Stimulated activated CD4-positive, alpha-beta T cell treated with anti-CD3 and anti-CD28 coated beads, Interleukin-4, amount 100 ng/mL, for 1 hour (primary cell): ENCODE measurements at regions not wholly inside any gene's neighbourhood (a gene's known extent, or its start where the extent isn't known, plus 50 kb on each side); places are given as distances from the start of the nearest gene placed in this dataset.

ENCODE experiments used
- DNase-seq: peaks from one replicate; pipeline ENCODE4 v3.0.0-alpha.2; 2020

DNA sequence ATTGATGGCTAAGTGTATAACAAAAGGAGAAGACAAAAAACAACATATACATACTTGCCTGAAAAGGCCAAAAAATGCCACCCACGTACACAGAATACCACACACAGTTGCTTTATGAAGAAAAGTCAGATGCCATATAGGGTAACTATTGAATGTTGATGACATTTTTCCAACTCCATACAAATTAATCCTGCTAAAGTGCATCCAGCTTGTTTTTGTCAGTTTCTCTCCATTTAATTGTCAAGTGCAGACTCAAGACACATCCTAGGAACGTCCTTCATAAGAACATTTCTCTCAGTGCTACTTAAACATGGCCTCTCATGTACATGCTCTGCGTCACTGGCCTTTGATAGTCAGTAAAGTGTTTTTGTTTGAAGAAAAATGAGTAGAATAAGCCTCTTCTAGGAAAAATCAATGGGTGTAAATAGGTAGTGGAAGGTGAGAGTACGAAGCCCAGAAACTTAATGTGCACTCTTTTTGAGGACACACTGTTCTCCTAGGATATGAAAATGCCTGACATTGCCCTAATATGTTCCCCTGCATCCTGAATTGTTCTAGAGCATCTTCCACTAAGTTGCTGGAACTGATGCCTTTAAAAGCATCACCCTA lies 267.4 kb upstream of the ATP11B start:
- no peak for DNase-seq

DNA sequence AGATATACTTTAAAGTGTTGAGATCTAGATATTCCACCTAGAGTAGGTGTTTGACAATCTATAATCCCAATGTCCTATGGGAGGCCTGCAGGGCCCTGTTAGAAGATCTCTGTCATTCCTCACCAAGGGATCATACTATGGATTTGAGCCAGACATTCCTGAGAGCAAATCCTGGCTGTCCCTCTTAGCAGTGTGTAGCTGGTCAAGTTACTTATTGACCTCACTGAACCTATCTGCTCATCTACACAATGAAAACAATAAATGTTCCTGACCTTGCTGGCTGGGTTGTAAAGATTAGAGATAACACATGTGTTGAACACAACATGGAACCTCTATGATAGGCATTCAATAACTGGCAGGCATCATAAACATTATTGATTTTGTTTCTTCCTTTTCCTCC lies 265.6 kb upstream of the ATP11B start:
- no peak for DNase-seq

DNA sequence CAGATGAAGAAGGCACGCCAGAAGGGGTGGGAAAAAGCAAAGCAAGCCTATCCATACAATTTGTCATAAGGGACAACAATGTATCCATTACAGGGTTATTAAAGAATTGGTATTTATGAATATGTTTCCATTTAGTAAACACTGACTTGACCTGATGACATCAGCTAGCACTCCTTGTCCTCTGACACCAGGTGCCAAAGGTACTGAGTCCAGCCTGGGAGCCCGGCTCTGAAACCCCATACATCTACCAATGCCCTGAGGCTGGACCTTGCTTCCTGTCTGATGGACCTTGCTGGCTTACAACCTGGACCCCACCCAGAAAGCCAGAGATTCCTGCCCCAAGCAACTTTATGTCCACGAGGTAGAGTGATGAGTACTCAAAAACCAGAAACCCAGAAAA lies 263.0 kb upstream of the ATP11B start:
- no peak for DNase-seq

DNA sequence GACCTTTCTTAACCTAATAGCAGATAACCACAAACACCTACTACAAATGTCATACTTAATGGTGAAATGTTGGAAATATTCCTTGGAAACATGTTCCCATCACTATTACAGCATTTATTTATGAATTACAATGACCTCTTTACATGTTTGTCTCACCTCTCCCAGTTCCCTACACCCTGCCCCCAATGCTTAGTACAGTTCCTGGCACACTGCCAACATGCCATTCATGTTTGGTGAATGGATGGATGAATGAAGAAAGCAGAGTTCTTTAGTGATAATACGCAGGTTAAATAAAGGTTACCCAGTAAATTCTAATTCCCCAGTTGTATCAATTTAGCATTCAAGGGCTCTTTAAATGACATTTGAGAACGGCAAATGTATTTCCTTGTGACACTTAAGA lies 259.9 kb upstream of the ATP11B start:
- DNase-seq: no peak

DNA sequence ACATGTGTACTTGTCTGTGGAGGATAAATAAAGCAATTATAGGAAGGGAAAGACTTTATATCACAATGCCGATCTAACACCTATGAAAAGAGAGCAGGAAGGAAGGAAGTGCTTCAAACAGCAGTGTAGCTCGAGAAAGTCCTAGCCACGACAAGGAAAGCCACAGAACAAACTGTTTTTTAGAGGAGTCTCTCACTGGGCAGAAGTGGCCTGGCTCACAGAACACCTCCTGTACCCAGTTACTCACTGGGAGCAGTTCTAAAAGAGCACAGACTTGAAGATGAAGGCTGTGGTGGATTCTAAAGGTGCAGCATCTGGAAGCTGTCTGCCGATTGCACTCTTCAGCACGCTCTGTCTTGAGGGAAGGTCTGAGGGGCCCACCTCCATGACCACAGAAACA lies 248.8 kb upstream of the ATP11B start:
- no peak for DNase-seq

DNA sequence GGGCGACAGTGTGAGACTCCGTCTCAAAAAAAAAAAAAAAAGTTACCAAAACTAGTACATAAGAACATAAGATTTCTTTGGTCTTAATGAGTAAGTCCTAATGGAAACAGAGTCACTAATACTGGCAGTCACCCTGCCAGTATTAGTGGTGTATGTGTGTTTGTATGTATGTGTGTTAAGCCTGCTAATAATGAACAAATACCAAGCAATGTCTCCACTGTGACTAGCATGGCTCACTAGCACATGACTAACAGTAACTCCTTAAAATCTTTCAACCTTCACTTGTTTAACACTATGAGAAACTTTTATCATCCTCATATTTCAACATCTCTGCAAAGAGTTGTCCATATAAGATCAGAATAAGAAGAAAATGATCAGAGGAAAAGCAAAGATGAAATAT lies 231.0 kb upstream of the ATP11B start:
- DNase-seq: no peak

DNA sequence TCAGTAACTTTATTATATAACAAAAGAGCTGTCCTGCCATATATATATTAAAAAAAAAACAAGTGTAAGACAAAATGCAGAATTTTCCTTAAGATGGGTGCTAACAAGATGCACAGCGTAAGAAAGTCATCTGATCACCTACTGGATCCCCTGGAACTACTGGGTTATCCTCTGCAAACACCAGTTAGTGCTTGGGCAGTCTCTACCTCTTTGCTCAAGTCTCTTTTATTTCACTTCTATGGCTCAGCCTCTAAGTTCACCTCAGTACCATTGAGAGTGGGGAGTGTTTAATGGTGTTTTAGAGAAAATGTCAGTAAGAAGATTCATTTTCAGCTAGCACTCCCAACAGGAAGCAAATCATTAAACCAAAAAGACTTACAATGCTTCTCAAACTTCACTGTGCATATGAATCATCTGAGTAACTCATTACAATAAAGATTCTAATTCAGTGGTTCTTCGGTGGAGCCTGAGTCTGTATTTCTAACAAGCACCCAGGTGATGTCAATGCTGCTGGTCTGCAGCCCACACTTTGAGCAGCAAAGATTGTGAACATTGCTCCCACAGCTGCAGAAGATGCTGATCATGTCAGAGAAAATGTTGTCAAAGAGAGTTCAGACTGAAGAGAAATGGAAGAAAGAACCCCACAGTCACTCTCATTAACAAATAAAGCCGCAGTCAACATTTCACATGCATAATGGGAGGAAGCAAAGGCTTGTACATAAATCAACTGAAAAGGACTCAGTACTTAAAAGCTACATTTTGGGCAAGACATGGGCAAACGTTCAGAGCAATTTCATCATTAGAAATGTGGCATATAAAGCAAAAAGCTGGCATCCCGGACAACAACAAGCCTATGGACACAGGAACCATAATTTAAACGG lies 227.1 kb upstream of the ATP11B start:
- no peak for DNase-seq

DNA sequence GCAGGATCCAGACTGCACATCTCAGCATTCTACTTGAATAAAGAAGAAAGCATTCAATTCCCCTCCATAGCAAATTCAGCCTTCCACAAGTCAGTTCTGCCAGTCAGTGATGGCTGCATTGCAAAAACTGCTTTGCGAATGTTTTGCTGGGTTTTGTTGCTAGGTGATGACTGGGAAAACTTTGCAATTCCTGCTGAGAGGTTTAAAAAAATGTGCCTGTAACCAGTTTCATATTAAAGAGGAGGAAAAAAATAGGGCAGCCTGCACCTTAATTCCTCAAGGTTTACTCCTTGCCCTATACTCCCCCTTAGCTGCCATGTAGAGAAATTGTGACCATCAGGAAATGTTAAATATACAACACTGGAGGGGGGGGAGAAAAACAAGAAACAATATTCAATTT lies 225.6 kb upstream of the ATP11B start:
- DNase-seq: no peak

DNA sequence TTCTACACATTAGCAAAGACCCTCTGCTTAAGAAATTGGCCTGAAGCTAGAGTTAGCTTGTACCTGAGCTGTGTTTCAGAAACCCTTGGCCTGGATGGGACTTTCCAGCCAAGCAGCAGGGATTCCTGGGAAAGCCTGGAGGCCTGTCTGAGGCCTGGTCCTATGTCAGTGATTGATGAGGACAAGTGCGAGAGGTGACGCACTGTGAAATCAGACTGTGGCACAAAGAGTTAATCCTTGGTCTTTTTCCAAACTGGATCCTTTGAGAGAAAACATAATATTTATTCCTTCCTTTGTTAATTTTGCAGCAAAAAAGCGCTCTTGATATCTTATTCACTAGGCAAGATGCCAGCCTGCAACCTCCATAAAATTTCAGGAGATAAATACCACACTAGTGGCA lies 225.0 kb upstream of the ATP11B start:
- no peak for DNase-seq

DNA sequence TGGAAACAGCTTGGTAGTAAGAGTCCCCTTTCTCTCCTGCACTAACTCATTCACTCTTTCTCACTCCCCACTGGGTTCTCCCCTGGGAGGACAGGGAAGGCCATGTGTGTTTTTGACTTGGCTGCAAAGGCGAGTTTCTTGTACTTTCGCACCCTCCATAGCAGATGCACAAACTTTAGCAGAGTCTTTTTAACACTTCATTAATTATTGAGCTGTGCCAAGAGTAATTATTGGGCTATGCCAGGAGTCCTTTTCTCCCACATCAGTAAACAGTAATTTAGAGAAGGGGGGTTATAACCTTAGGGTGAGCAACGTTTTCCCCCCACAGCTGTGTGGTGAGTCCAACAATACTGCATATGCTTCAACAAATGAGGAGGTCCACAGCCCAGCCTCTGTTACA lies 224.4 kb upstream of the ATP11B start:
- DNase-seq: no peak

DNA sequence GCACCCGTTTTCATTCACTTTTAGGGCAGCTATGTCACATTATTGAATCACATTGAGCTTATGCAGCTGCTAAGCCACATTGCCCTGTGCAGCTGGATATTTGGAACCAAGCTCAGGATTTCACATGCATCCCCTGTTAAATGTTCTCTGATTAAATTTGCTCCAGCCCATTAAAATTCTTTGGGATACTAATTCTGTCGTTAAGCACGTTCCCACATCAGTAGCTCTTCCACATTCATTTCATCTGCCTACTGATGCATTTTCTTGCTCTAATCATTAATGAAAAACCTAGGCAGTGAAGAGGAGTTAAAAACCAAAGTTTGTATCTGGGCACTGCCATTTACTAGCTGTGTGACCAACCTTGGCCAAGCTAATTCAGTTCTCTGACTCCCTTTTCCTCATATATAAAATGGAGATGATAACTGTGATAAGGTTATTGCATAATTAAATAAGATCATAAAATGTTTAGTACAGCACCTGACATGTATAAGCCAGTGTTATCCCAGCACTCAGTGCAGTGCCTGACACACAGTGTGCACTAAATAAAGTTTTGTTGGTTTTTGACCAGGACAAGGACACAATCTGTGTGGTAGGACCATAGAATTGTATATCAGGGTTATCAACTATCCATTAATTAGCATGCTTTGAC lies 222.2 kb upstream of the ATP11B start:
- DNase-seq: no peak

DNA sequence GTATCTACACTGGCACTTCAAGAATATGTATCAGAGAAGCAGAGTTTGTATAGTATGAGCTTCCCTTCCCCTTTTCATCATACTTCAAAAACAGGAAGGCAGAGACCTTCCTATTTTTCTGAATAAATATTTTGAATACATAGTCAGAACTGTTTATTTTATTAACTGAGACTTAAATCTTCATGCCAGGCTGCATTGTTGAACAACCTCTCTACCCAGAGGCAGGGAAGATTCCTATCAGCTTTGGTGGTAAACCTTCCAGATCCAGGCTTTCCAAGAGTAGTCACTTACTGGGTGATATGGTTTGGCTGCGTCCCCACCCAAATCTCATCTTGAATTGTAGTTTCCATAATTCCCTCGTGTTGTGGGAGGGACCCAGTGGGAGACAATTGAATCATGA lies 217.4 kb upstream of the ATP11B start:
- DNase-seq: no peak

DNA sequence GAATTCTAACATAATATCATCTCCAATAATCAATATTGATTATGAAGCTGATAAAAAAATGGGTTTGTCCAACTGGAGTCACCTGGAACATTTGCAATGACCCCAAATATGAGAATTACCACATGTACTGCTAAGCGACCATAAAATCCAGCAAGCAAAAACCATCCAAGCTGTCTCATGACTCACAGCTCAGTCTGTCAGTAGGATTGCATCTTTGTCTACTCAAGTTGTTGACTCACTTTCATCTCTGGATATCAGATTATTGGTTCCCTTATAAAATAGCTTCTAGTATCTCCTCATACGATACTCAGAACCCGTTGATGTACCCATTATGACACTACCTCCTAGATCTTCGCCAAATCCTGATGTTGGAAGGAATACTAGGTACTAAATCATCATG lies 209.8 kb upstream of the ATP11B start:
- DNase-seq: no peak

DNA sequence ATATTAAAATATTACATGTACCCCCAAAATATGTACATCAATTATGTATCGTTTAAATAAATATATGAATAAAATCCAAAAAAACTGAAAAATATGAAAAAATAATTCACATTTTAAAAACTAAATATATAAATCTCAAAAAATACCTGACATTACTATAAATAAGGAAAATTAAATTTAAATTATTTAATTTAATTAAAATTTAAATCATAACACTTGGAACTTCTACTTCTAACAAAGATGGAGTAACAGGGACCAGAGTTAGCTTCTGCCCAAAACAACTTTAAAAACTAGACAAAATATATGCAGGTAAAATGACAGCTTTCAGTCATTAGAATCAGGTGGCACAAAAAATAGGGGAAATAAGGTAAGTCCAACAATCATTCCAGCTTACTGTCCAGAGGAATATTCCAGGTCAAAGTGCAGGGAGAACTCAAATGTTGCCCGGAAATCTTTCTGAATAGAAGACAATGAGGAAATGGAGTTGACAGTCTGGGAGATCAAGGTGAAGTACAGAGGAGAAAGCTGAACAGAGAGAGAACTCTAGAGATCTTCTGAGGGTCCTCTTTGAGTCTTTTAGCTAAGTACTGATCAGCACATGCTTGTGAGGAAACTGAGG lies 207.7 kb upstream of the ATP11B start:
- no peak for DNase-seq

DNA sequence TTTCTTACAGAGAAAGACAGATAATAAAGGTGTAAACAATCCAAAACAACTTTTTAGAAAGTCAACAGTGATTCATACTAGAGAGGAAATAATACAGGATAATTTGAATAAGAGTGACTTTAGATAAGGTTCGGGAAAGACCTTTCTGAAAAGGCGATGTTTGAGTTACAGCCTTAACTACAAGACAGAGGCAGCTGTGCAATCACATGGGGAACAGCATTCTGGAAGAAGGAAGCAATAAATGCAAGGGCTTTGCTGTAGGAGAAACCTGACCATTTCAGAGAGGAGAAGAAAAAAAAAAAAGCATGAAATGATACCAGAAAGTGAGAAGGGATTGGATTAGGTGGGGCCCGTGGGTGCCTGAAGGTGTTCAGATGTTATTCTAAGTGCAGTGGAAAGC lies 200.6 kb upstream of the ATP11B start:
- no peak for DNase-seq

DNA sequence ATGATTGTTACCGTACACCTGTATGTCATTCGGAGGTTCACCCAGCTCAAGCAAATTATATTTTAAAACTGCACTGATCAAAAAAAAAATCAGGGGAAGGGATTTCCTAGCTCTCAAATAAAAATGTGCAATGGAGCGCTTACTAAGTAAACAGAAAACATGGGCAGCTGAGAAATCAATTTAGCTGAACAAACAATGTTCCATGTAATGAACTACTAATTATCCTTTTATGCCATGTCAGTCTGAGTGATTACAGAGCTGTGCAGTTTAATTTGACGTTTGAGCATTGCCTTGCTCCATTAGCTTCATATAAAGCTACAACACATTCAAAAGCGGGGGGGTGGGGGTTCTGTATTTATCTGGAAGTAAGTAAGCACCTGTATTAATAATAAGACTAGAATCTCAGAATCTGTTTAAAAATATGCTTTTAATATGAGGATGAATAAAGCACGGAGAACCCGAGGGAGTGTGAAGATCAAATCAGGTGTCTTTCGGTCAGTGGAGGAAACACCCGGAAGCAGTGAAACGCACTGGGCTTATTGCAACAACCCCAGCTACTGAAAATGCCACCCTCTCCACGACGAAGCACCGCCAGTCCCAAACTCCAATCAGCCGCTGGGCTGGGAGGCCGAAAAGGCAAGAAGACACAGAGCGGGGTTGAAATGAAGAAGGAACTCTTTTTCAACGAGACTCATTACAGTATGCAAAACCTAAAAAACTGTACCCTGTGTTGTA lies 196.5 kb upstream of the ATP11B start:
- no peak for DNase-seq

DNA sequence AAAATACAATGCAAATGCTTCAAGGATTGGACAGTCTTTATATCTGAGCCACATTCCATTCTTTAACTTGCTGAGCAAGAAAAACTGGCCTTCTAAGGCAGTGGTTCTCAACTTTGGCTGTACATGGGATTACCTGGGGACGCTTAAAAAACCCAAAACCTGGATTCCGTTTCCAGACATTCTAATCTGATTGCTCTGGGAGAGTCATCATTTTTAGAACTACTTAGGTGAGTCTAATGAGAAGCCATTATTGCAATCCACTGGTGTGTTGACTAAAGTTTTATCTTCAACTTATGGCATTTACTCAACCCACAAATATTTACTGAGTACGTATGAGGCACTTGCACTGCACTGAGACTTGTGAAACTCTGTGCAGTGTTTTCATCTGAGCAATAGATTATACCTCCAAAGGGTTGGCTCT lies 195.7 kb upstream of the ATP11B start:
- DNase-seq: no peak

DNA sequence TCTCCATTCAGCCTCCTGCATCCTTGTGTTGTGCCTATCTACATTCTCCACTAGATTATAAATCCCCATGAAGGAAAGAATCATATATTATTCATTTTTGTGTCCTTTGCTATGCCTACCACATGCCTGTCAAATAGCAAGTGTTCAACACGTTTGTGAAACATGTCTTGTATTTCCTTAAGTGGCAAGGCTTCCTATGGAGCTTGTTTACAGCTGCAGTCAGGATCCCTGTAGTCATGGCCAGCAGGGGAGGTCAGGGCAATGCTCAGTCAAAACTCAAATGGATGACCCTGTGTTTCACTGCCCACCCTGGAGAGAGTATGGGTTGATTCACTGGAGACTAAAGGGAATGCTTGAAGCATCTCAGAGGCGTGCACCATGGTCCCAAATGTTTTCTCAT lies 191.7 kb upstream of the ATP11B start:
- DNase-seq: no peak

DNA sequence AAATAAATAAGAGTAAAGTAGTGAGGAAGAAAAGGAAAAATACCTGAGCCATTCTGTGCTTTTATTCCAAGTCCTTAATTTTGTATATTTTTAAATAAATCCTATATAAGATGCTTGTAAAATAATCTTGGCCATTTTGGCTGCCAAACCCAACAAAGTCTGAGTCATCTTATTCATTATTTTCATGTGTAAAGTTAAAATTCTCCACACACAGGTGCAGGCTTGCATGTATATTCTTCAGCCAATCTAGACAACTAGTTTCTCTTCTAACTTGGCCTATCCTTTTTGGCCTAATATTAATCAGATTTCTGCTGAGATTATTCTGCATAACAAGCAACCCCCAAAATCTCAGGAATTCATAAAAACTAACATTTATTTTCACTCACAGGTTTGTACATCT lies 189.8 kb upstream of the ATP11B start:
- DNase-seq: no peak

DNA sequence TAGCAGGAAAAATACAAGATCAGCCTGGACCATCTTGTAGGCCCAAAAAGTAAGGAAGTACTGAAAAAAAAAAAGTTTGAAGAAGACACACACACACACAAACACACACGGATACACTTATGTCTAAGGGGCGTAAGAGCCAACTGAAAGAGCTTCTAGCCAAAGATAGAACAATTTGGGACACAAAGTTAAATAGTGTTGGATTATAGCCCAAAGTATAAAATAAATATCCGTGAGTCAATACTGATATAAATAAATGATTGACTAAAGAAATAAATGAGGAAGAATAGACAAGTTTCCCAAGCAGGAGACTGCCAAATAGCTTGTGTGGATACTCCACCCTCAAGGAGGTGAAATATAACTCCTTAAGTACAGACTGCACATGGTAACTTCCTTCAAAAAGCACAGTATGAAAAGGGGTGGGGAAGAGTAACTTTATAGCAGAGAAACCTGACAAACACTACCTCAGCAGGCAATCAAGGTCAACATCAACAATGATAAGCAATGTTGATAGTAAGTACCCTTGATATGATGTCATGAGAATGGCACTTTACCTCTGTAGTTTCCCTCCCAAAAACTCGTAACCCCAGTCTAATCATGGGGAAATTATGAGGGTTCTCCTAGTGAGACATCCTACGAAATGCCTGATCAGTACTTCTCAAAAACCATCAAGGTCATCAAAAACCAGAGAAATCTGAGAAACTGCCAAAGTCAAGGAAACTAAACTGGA lies 187.3 kb upstream of the ATP11B start:
- no peak for DNase-seq

DNA sequence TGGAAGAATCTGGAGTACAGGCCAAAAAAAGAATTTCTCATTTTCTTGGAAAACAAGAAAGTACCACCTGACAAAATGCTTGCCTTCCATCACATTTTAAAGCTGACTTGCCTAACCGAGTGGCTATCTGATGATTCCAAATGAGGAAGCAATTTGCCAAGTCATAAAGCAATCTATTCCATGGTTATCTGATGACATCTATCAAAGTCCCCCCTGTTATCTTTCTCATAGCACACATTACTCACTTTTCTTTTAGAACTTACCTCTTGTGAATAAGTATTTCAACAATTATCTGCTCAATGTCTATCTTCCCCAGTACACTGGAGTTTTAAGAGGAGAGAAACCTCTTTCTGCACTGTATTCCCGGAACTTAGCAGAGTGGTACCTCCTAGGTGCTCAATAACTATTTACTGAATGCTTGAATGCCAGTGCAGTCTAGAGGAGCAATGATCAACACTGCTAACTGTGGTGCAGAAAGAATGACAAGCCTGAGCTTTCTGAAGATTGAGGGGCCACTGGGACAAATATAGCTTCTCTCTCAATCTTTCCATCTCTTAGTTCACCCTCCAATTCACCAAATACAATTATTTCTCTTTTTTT lies 186.3 kb upstream of the ATP11B start:
- no peak for DNase-seq

DNA sequence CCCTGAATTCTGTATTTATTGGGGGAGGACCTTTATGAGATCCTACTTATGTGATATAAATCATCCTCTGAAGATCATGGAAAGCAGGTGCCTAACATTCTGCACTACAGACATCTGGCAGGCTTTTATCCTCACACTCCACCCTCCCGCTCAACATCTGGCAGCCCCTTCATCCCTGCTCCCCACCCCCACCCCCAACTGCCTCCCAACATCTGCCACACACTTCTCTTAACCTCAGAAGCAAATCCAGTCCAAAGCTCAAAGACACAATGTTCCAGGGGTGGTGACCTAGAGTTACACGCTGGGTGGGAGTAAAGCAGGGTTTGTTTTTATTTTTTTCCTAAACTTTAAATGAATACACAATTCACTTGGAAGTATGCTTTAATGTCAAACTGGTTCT lies 184.5 kb upstream of the ATP11B start:
- DNase-seq: no peak
